Progenitor cell of endocrine pancreas (in vitro differentiated cells): ENCODE measurements at regions not wholly inside any gene's neighbourhood (a gene's known extent, or its start where the extent isn't known, plus 50 kb on each side); places are given as distances from the start of the nearest gene placed in this dataset.

Experiments used
- DNase-seq: peaks from one replicate; pipeline ENCODE4 v3.0.0; 2021; ENCODE audit warnings: low spot score; ENCODE audit not compliant: unreplicated experiment
- H3K27ac Mint-ChIP-seq: 2 replicates; pipeline ENCODE4 v1.8.0; 2021; ENCODE audit warnings: mild to moderate bottlenecking, moderate library complexity, mixed read lengths
- H3K27me3 Mint-ChIP-seq: 2 replicates; pipeline ENCODE4 v1.8.0; 2021; ENCODE audit warnings: mixed read lengths
- H3K36me3 Mint-ChIP-seq: 2 replicates; pipeline ENCODE4 v1.8.0; 2022; ENCODE audit warnings: mixed read lengths; ENCODE audit not compliant: insufficient read depth
- H3K4me1 Mint-ChIP-seq: 2 replicates; pipeline ENCODE4 v1.8.0; 2021; ENCODE audit warnings: low read depth, mixed read lengths
- H3K4me3 Mint-ChIP-seq: 2 replicates; pipeline ENCODE4 v1.8.0; 2021; ENCODE audit warnings: low read depth, mild to moderate bottlenecking, moderate library complexity, mixed read lengths
- H3K9me3 Mint-ChIP-seq: 2 replicates; pipeline ENCODE4 v1.8.0; 2021; ENCODE audit warnings: low read depth, mixed read lengths
- TF ChIP-seq, protein P1 (sequence below): fragments of 200-600 bp; sonication (generic); IDR thresholded peaks from one replicate; pipeline ENCODE4 v1.5.0; 2021; ENCODE audit warnings: antibody characterized with exemption, mild to moderate bottlenecking; ENCODE audit not compliant: unreplicated experiment

- H3K27me3 Mint-ChIP-seq, result no peaks in the 10 kb centered on the region
- H3K9me3 Mint-ChIP-seq, result peaks cover 24% of the 10 kb centered on the region
- DNase-seq, result no peak
- no peak overlapping the region for H3K27ac Mint-ChIP-seq
- H3K4me1 Mint-ChIP-seq, result no peaks in the 10 kb centered on the region
- H3K4me3 Mint-ChIP-seq, result no peak overlapping the region
- TF ChIP-seq, protein P1, sequence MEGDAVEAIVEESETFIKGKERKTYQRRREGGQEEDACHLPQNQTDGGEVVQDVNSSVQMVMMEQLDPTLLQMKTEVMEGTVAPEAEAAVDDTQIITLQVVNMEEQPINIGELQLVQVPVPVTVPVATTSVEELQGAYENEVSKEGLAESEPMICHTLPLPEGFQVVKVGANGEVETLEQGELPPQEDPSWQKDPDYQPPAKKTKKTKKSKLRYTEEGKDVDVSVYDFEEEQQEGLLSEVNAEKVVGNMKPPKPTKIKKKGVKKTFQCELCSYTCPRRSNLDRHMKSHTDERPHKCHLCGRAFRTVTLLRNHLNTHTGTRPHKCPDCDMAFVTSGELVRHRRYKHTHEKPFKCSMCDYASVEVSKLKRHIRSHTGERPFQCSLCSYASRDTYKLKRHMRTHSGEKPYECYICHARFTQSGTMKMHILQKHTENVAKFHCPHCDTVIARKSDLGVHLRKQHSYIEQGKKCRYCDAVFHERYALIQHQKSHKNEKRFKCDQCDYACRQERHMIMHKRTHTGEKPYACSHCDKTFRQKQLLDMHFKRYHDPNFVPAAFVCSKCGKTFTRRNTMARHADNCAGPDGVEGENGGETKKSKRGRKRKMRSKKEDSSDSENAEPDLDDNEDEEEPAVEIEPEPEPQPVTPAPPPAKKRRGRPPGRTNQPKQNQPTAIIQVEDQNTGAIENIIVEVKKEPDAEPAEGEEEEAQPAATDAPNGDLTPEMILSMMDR, result no peak
- peaks cover 2% of the 10 kb centered on the region for H3K36me3 Mint-ChIP-seq
Observed at GRCh38 chr2:80737047-80737446, 432.5 kb upstream of the LRRTM1 start.

- Mint-ChIP-seq H3K9me3 (peaks cover 12% of the 10 kb centered on the region), H3K27me3 (no peaks in the 10 kb centered on the region), H3K4me1 (peaks cover 1% of the 10 kb centered on the region), H3K36me3 (no peaks in the 10 kb centered on the region), H3K27ac (no peak overlapping the region), H3K4me3 (no peak overlapping the region)
- no peak for DNase-seq
- TF ChIP-seq, protein P1, result no peak
Observed at GRCh38 chr2:80725001-80725400, 420.4 kb upstream of the LRRTM1 start.

DNA sequence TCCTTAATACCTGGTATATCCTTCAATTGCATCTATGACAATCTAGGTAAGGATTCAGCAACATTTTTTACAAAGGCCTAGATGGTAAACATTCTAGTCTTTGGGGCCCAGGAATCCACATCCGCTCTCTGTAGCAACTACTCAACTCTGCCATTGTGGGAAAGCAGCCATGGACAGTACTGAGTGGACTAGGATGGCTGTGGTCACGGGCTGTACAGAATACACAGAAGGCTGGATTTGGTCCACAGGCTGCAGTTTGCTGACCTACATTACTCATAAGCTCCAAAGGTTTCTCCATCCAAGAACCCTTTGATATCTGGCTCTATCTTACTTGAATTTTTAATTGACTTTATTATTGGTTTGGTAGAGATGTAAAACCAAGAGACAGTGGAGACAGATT lies 418.3 kb upstream of the LRRTM1 start:
- no peak for DNase-seq
- Mint-ChIP-seq H3K4me3 (no peak overlapping the region), H3K36me3 (no peaks in the 10 kb centered on the region), H3K27ac (no peak overlapping the region), H3K4me1 (peaks cover 1% of the 10 kb centered on the region), H3K9me3 (peaks cover 3% of the 10 kb centered on the region), H3K27me3 (no peaks in the 10 kb centered on the region)
- TF ChIP-seq, protein P1, result no peak

GRCh38 chr2:80719607-80720006 lies 415.1 kb upstream of the LRRTM1 start:
- Mint-ChIP-seq H3K27ac (no peak overlapping the region), H3K4me3 (no peak overlapping the region), H3K27me3 (no peaks in the 10 kb centered on the region), H3K4me1 (peaks cover 1% of the 10 kb centered on the region), H3K9me3 (no peaks in the 10 kb centered on the region), H3K36me3 (no peaks in the 10 kb centered on the region)
- TF ChIP-seq, protein P1, result no peak
- DNase-seq, result no peak

- TF ChIP-seq, protein P1, result no peak
- H3K27me3 Mint-ChIP-seq, result no peaks in the 10 kb centered on the region
- H3K4me1 Mint-ChIP-seq, result no peaks in the 10 kb centered on the region
- no peaks in the 10 kb centered on the region for H3K36me3 Mint-ChIP-seq
- no peak overlapping the region for H3K27ac Mint-ChIP-seq
- H3K9me3 Mint-ChIP-seq, result no peaks in the 10 kb centered on the region
- no peak overlapping the region for H3K4me3 Mint-ChIP-seq
- no peak for DNase-seq
Observed at GRCh38 chr2:80715433-80715832, 410.9 kb upstream of the LRRTM1 start.
